HG02623 (cell line): ENCODE measurements at regions not wholly inside any gene's neighbourhood (a gene's known extent, or its start where the extent isn't known, plus 50 kb on each side); places are given as distances from the start of the nearest gene placed in this dataset.
"Not testable (repeated sequence)": the region's sequence is repeated elsewhere in the genome, so short reads cannot be mapped to it uniquely, and the experiment has no call there.

Experiments
- ATAC-seq: cut with Tn5 transposase; IDR thresholded peaks from one replicate; pipeline ENCODE4 v1.9.1; 2021; ENCODE audit warnings: moderate library complexity; ENCODE audit not compliant: unreplicated experiment

DNA sequence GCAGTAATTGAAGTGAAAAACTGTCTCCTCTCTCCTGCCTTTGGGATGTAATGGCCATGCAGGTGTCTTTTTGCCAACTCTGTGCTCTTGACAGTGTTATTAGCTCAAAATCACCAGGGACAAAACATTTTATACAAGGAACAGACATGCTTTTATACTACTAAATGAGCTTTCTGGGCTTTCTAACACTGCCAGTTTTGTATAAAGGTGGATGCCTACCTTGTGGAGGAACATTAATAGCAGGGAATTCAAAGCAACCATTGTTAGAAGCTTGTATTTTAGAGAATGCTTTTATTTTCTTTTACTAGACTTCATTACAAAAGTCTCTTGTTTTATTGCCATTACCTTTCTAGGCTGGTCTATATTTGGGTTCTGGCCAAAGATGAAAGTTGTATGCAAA lies 54.7 kb upstream of the ARSJ start:
- ATAC-seq, result no peak

DNA sequence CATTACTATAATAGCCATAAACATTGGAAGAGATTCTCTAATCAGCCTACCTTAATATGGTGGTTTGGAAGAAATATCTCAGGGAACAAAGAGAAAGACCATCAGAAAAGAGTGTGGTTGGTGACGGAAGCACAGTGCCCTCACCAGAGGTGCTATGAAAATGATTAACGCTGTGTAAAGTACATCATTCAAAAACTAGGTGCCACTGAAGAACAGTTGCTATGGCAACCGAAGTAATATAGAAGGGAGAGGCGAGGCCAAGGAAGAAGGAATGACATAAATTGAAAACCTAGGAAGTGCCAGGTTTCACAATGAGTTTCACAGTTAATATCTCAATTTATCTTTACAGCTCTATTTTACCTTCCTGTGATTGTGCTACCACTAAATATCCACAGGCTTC lies 57.0 kb upstream of the ARSJ start:
- ATAC-seq, result no peak

GRCh38 chr4:114036864-114037263 lies 57.4 kb upstream of the ARSJ start:
- no peak for ATAC-seq

- no peak for ATAC-seq
Measured at GRCh38 chr4:114037988-114038387, 58.5 kb upstream of the ARSJ start.

GRCh38 chr4:114038762-114039387 lies 59.4 kb upstream of the ARSJ start:
- no peak for ATAC-seq

- ATAC-seq, result peak; percentile 88
Measured at GRCh38 chr4:114040319-114041116, 61.1 kb upstream of the ARSJ start.

GRCh38 chr4:114041117-114041475 lies 61.6 kb upstream of the ARSJ start:
- ATAC-seq, result no peak

DNA sequence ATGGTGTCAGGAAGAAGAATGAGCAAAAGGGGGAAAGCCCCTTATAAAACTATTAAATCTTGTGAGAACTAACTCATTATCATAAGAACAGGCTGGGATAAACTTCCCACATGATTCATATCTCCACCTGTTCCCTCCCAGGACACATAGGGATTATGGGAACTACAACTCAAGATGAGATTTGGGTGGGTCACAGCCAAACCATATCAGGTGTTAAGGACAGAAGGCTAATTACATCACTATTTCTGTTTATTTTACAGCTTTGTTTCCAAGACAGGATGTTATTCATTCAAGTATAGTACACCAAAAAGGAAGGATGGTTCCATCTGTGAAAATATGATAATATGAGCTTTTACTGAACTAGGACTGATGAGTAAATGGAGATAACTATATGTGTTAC lies 63.7 kb upstream of the ARSJ start:
- no peak for ATAC-seq

DNA sequence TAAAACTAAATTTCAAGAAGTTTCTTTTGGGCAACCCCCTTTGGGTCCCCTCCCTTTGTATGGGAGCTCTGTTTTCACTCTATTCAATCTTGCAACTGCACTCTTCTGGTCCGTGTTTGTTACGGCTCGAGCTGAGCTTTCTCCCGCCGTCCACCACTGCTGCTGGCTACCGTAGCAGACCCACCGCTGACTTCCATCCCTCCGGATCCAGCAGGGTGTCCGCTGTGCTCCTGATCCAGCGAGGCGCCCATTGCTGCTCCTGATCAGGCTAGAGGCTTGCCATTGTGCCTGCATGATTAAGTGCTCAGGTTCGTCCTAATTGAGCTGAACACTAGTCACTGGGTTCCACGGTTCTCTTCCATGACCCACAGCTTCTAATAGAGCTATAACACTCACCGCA lies 64.9 kb upstream of the ARSJ start:
- not testable (repeated sequence) for ATAC-seq

GRCh38 chr4:114046331-114046730 lies 66.9 kb upstream of the ARSJ start:
- ATAC-seq, result no peak

- not testable (repeated sequence) for ATAC-seq
Measured at GRCh38 chr4:114048154-114048553, 68.7 kb upstream of the ARSJ start.

GRCh38 chr4:114052227-114052626 lies 72.8 kb upstream of the ARSJ start:
- ATAC-seq, result no peak

GRCh38 chr4:114056599-114056998 lies 77.2 kb upstream of the ARSJ start:
- ATAC-seq, result no peak

DNA sequence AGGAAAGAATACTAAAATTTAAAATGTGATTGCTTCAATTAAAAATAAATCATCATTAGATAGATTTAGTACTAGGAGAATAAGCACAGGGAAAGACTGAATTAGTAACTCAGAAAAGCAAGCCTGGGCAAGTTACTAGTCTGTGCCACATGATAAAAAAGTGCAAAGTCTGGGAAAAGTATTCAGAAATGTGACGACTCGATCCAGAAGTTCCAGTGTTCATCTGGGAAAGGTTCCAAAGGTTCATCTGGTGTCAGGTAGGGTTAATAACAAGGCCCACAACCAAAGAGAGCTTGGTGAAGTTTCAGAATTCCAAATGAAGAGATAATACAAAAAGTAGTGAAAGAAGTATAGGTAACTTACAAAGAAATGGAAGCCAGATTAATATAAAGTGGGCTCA lies 78.3 kb upstream of the ARSJ start:
- ATAC-seq, result no peak

- ATAC-seq, result no peak
Measured at GRCh38 chr4:114062499-114062898, 83.1 kb upstream of the ARSJ start.

DNA sequence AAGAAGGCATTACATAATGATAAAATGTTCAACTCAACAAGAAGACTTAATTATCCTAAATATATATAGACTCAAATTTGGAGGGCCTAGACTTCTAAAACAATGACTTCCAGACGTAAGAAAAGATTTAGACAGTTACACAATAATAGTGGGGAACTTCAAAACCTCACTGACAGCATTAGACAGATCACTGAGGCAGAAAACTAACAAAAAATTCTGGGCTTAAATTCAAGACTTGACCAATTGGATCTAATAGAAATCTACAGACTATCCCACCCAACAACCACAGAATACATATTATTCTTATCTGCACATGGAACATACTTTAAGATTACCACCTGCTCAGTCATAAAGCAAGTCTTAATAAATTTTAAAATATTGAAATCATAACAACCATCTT lies 93.3 kb upstream of the ARSJ start:
- no peak for ATAC-seq

- no peak for ATAC-seq
Measured at GRCh38 chr4:114076899-114077570, 97.6 kb upstream of the ARSJ start.

- ATAC-seq, result no peak
Measured at GRCh38 chr4:114077610-114078009, 98.2 kb upstream of the ARSJ start.

- ATAC-seq, result no peak
Measured at GRCh38 chr4:114078636-114079035, 99.2 kb upstream of the ARSJ start.

- no peak for ATAC-seq
Measured at GRCh38 chr4:114081783-114082182, 102.3 kb upstream of the ARSJ start.

GRCh38 chr4:114082348-114082747 lies 102.9 kb upstream of the ARSJ start:
- ATAC-seq, result no peak
